Inflammatory macrophage treated with lipopolysaccharide for 1 hour (primary cell): ENCODE measurements at regions not wholly inside any gene's neighbourhood (a gene's known extent, or its start where the extent isn't known, plus 50 kb on each side); places are given as distances from the start of the nearest gene placed in this dataset.

ENCODE experiments used
- DNase-seq, 2 donors: peaks; one replicate each; pipeline ENCODE4 v3.0.0-alpha.2; 2020 to 2022

DNA sequence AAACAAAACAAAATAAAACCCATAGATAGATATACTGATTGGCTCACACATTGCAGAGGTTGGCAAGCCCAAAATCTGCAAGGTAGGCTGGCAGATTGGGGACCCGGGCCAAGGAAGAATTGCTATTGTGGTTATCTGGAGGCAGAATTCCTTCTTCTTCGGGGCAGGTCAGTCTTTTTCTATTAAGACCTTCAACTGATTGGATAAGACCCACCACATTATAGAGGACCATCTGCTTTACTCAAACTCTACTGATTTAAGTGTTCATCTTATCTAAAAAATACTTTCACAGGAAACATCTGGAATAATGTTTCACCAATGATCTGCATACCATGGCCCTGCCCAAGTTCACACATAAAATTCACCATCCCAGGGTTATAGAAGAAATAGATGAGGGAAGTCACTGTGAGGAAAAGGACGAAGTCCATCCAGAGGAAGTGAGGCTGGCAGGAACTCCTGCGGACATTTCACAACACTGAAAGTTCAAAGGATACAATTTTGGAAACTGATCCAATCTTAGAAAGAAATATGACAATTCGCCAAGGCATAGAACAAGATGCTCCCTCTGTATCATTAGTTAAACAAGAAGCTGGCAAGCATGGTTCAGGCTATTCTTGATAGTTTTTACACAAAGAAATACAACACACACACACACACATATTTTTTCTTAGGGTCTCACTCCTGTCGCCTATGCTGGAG lies 127.6 kb upstream of the MED13L start:
- DNase-seq = no peak

DNA sequence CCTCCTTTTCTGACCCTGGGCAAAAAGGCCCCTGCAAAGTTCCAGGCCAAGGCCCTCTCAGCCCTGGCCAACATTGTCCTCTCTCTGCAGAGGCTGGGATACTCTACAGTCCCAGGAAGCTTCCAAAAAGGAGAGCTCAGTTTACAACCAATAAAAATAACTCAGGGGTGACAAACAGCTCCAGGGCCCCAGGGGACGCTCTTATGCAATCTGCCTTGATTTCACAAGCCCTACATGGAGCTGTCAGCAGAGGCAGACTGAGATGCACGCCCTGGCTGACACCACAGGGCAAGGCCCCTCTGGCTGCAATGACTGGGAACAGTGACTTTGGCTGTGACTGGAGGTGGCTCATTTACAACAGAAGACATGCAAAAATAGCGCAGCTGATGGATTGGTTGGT lies 129.0 kb upstream of the MED13L start:
- DNase-seq = peak; percentile 91 to 92

DNA sequence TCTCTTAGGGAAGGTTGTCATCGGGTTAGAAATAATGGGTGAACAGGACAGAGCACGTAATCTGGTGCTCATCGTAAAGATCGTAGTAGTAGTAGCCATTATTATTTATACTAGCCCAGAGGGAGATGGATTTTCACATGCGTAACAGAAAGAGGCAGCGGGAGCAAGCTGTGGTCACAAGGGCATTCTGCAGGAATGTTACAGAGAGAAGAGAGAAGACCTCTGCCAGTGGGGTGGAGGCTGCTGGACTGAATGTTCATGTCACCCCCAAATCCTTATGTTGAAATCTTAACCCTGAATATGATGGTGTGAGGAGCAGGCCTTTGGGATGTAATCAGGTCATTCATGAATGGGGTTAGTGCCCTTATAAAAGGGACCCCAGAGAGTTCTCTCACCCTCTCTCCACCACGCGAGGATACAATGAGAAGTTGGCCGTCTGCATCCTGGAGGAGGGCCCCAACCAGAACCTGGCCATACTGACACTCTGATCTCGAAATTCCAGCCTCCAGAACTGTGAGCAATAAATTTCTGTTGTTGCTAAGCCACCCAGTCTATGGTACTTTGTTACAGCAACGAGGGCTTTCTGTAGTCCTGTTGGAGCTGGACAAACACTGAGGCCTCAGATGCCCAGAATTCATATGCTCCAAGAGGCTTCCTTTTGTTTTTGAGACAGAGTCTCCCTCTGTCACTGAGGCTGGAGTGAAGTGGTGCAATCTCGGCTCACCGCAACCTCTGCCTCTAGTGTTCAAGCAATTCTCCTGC lies 131.2 kb upstream of the MED13L start:
- no peak for DNase-seq

GRCh38 chr12:116411977-116412376 lies 134.5 kb upstream of the MED13L start:
- DNase-seq = no peak

DNA sequence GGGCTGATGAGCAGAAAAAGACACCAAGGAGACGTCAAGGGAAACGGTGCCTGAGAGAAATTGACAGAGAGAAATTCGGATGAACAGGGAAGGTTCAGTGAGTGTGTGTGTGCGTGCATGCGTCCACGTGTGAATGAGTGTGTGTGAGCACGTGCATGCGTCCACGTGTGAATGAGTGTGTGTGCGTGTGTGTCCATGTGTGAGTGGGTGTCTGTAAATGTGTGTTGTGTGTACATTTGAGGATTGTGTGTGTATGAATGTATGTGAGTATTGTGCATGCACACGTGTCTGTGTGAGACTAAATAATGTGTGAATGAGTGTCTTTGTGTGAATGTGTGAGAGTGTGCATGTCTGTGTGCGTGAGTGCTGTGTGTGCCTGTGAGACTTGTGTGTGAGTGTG lies 137.4 kb upstream of the MED13L start:
- DNase-seq = no peak

DNA sequence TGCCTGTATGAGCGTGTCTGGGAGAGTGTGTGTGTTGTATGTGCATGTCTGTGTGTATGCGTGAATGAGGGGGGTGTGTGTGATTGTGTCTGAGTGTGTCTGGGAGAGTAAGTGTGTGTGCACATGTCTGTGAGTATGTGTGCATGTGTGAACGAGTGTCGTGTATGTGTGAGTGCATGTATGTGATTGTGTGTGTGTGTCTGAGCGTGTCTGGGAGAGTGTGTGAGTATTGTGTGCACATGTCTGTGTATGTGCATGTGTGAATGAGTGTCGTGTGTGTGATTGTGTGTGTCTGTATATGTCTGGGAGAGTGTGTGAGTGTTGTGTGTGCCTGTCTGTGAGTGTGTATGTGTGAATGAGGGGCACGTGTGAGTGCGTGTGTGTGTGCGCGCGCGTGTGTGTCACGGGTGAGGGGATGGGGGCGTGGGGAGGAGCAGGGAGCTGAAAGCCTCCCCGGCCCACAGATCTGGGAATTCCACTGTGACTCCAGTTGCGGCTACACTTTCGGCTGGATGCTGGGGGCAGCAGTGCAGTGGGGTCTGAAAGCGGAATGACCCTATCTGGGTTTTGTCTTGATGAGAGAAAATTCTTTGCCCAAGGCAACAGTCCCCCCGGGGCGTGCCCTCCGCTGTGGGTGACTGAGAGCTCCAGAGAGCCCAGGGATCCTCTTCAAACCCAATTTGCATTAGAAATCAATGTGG lies 138.1 kb upstream of the MED13L start:
- DNase-seq = no peak

DNA sequence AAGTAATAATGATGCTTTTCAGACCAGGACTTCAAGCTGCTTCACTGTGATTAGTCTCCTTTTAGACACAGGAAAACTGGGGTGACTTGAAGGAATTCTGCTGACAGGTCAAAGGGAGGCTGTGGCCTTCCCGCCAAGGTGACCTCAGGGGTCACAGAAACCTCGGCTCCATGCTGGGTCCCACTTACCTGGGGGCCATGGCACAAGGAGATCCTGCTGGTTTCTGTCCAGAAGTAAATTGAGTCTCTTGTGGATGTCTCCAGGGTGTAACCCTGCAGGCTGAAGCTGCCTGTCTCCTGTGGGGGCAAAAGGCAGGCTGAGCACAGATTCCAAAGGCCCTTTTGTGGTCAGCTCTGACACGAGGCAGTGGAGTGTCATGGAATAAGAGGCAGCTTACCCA lies 138.7 kb upstream of the MED13L start:
- no peak for DNase-seq

DNA sequence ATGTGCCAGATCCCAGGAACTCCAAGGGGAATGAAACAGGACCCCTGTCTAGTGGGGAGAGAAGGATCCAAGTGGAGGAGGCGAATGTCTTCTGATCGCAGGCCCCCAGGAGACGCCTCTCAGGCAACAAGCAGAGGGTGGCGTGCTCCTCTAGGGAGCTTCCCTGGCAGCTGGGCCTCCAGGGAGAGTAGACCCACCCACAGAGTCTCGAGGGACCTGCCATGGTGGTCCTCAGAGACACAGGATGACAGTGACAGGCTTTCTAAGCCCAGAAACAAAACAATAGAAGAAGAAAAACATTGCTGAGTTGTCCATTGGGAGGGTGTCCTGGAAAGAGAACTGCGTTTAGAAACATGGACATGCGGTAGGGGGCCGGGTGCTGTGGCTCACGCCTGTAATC lies 140.6 kb upstream of the MAP1LC3B2 start:
- DNase-seq = no peak

DNA sequence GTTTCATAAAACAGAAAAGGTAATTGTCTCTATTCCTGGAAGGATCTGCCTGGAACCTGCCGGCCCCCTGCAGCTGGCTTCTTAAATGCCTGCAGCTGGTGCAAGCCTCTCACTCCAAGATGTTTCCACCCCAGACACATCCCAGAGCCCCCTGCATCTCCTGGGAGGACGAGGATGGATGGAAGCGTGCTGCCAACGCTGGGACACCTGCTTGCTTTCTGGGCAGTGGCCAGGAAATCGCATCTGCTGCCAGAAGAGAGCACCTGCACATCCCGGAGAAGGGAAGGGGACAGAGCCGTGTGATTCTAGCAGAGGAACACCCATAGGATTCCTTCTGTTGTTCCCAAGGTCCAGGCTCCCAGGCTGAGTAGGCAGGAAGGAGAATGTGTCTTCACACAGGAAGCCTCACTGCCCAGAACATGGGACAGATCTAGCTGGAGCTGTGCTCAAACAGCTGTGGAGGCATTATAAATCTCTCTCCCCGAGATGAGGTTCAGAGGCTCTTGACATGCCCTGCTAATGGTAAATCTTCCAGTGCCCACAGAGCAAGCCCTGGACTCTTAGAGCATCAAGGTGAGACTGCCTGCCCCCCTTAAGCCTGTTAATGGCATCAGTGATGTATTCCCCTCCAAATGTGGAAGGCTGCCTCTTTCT lies 138.8 kb upstream of the MAP1LC3B2 start:
- no peak for DNase-seq

- no peak for DNase-seq
Observed at GRCh38 chr12:116421785-116422538, 137.2 kb upstream of the MAP1LC3B2 start.

DNA sequence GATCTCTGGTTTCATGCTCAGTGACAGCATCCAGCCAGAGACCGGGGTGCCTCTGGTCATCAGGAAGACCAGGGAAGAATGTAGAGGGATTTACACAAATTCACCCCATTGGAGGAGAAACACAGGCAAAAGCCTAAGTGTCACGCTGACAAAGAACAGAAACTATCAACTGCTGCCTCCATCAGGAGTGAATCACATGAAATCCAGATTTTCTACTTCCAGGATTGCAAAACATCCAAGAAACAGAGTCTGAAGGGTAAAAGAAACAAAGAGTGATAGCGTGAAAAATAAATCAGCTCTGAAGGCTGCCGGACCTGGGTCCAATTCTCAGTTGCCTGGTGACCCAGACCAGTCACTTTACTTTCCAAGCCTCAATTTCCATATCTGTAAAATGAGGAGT lies 136.1 kb upstream of the MAP1LC3B2 start:
- DNase-seq = peak; percentile 47 to 73

- no peak for DNase-seq
Observed at GRCh38 chr12:116425256-116426193, 133.7 kb upstream of the MAP1LC3B2 start.

DNA sequence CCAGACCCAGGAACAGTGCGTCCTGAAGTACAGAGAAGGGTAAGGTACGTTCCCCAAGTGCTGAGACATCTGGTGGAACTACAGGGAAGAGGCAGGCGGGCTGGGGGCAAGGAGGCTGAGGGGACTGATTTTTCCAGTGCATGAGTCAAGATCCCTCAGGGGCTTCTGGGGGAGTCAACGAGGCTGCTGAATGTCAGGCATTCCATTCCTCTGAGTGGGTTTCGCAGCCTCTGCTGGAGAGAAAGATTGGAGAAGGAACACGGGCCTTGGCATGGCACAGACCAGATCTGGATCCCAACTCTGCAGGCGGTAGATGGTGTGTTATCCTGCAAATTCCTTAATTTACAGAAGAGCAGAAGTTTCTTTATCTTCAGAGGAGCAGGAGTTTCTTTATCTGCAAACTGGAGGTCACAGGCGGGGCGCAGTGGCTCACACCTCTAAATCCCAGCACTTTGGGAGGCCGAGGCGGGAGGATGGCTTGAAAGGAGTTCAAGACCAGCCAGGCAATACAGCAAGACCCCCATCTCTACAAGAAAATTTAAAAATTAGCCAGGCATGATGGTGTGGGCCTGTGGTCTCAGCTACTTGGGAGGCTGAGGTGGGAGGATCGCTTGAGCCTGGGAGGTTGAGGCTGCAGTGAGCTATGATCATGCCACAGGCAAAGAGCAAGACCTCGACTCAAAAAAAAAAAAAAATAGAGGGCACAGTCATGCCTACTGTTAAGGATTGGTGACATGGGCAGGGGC lies 132.6 kb upstream of the MAP1LC3B2 start:
- DNase-seq = no peak

GRCh38 chr12:116427200-116427930 lies 131.8 kb upstream of the MAP1LC3B2 start:
- DNase-seq = no peak

GRCh38 chr12:116429826-116430360 lies 129.3 kb upstream of the MAP1LC3B2 start:
- DNase-seq = no peak

GRCh38 chr12:116430911-116431565 lies 128.1 kb upstream of the MAP1LC3B2 start:
- DNase-seq = no peak

DNA sequence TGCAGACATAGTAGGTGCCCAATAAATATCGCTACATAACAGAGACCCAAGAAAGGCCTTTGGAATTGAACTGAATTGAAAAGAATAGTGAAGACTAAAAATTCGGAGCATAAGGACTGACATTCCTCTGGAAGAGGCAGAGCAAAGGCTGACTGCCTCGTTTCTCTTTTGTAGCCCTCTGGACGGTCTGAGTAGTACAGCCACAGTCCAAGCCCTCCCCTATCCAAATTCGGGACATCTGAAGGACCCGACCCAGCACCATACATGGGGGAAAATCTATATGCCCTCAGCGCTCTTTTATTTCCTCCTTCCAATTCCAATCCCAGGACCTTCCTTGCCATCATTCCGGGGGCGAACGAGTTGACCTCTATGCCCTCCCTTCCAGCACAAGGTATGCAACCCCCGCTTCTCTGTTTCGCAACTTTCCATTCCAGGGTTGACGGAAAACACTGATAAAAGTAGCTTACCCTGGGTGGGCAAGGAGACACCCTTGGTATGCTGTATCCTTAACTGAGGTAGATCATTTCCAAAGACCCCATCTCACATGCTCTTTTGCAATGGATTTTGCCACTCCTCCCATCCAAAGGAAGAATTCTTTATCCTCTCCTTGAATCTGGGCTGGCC lies 127.4 kb upstream of the MAP1LC3B2 start:
- no peak for DNase-seq

- no peak for DNase-seq
Observed at GRCh38 chr12:116432314-116432750, 126.8 kb upstream of the MAP1LC3B2 start.

- peak in 1 of 2 donors; percentile 52 for DNase-seq
Observed at GRCh38 chr12:116433249-116433648, 125.9 kb upstream of the MAP1LC3B2 start.
